CD4-positive, alpha-beta T cell treated with Interleukin-15 for 4 hours (primary cell): ENCODE measurements at regions not wholly inside any gene's neighbourhood (a gene's known extent, or its start where the extent isn't known, plus 50 kb on each side); places are given as distances from the start of the nearest gene placed in this dataset.

ENCODE experiments used
- DNase-seq: peaks from one replicate; pipeline ENCODE4 v3.0.0-alpha.2; 2020; ENCODE audit warnings: low spot score

DNA sequence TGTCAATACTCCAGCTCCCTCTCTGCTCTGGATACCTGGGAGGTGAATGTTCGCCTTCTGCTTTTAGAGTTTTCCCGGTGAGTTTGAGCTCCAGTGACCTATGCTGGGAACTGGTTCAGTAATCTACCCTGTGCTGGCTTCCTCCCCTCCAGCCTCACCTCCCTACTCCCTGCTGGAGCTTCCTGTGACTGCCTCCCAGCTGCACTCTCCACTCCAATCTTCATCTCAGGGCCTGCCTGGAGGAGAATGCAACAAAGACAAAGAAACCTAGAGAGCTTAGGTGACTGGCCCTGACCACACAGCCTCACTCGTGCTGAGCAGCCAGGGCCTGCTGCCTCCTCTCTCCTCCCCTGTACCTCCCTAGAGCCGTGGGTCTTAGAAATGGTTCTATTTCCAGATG, 101.6 kb upstream of the FOXF1 start:
- DNase-seq = no peak

DNA sequence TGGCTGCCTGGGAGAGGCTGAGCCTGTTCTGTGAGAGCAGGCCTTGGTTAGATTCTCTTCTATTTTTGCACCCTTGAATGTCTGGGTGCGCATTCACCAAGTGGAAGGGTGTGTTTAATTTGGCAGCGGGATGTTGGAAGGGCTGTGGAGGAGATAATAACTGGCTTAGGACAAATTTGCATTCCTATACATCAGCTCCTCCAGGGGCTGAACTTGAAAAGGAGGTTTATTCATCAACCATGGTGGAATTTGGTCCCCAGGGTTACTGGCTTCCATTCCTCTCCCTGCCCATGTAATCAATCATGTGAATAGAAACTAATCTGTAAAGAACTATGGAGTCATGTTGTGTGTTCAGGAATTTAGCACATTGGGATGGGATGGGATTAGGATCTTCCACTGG, 100.2 kb upstream of the FOXF1 start:
- no peak for DNase-seq

DNA sequence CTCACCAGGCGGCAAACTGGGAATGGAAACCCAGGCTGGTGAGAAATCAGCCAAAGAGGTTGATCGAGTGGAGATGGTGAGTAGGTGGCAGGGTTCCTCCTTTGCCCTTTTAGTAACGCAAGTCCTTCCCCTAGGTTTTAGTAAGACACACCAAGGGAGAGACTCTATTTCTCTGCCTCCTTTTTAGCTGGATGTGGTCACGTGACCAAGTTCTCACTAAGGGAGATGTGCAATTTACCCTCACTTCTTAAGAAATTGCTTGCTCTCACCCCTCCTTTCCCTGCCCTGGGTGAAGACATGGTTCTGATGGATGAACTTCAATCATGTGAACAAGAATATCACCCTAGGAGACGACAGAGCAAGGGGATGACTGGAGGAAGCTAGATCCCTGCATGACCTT, 99.8 kb upstream of the FOXF1 start:
- DNase-seq = no peak

DNA sequence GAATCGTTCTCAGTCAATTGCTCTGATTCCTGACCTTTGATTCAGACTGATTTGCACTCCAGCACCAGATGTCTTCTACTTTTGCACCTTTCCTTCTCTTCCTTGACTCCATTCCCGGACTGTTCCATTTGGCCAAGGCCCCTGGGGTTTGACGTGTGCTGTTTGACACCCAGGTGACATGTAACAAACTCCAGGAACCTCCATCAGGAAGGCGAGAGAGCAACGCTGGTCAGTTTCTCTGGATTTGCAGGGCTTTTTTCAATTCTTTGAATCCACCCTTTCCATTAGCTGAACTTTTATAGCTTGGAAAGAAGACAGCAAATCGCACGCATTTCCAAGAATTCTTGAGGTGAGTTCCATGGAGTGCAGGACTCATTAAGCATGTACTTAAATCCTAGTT, 98.4 kb upstream of the FOXF1 start:
- DNase-seq = no peak

DNA sequence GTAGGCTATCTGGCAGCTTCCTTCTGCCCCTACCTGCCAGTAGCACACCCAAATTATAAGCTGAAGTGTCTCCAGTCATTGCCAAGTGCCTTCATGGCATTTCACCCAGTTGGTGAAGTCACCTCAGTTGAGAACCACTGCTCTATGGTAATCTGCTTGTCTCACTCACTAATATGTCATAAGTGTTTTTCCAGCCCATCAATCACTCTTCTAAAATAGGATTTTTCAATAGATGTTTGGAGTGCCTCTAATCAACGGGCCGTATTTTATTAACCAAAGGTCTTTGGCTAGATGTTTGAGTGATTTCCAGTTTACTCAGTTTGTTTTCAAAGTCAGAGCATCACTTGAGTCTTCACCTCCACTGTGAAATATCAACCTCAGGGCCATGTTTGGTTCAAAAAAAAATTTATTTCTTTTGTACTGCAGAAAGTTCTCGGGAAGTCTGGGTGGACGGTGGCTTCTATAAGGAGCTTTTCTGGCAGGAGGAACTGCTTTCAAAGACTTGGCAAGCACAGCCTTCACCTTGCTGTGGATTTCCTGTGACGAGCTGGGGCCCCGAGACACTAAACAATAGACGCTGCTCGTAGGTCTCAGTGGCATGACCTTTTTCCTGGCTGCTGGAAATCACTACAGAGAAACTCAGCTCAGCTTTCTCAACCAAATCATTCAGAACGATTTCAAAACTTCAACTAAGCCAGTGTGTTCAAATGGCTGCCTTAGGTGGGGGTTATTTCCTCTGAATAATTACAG, 95.2 kb upstream of the FOXF1 start:
- no peak for DNase-seq

DNA sequence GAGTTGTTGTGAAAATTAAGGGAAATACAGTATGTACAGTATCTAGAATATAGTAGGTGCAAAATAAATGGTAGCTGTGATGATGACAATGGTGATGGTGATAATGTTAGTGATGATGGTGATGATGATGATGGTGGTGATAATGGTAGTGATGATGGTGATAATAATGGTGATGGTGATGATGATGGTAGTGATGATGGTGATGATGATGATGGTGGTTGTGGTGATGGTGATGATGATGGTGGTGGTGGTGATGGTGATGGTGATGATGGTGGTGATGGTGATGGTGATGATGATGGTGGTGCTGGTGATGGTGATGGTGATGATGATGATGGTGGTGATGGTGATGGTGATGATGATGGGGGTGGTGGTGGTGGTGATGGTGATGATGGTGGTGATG, 91.3 kb upstream of the FOXF1 start:
- no peak for DNase-seq

DNA sequence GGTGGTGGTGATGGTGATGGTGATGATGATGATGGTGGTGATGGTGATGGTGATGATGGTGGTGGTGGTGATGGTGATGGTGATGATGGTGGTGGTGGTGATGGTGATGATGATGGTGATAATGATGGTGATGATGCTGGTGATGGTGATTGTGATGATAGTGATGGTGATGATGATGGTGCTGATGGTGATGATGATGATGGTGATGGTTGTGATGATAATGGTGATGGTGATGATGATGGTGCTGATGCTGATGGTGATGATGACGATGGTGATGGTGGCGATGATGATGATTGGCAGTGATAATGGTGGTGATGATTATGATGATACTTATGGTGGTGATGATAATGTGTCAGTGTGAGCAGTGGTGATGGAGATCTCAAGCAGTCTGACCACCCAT, 90.8 kb upstream of the FOXF1 start:
- DNase-seq = no peak

DNA sequence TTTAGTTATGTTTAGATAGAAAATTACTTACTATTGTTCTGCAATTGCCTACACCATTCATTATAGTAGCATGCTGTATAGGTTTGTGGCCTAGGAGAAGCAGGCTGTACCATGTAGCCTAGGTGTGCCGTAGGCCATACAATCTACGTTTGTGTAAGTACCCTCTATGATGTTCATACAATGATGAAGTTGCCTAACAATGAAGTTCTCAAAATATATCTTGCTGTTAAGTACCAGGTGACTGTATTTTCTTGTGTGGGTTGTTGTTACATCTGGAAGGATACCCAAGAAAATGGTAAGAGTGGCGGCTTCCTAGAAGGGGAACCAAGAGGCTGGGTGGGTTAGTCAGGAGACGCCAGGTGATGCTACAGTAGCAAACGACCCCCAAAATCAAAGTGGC, 88.3 kb upstream of the FOXF1 start:
- DNase-seq = no peak

DNA sequence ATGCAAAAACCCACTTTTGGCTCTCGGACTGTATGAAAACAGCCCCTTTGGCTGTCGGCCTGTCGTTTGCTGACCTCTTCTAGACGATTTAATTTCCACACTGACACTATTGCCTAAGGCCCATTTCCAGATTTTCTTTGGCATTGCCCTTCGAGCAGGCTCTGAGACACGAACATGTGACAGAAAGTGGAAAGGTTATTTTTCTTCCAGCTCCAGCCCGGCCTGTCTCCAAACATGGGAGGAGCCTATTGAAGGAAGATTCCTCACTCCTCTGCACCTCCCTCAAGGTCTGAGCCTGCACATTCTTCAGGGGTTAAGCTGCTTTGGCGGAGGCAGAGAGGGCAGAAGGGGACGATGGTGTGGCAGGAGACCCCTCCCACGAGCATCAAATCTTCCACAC, 85.9 kb upstream of the FOXF1 start:
- DNase-seq = no peak

DNA sequence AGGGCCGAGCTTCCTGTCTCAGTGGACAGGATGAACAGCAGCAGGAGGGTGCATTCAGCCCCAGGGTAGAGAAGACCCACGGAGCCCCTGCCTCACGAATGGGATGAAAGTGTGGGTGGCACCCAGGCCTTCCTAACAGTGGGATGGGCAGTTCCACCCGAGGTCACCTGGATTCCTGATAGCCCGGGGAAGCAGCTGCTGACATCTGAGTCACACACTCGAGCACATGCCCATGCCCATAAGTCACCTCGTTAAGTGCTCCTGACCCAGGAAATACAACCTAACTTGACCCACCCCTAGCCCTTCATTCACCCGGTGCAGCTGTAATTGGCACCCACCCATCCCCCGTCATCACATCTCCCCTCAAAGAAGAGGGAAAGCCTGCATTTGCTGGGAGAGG, 85.3 kb upstream of the FOXF1 start:
- DNase-seq = no peak

DNA sequence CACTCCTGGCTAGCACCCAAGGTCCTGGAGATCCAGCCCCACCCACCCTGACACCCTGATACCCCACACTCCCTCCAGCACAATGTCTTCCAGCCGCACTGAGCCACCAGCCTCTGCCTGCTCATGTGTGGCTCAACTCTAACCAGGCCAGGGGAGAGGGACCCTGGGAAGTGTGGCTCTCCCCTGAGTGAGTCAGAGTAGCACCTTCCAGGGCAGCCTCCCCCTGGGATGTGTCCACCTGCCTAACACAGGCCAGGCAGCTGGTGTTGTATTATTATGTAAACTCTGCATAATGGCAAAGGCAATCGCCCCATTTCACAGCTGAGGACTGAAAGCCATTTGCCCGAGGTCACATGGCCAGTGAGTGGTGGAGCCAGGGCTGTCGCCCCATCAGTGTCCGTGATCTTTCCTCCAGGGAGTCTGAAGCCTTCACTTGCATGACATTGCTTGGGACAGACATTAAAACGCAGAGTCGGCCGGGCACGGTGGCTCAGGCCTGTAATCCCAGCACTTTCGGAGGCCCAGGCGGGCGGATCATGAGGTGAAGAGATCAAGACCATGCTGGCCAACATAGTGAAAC, 84.2 kb upstream of the FOXF1 start:
- no peak for DNase-seq

DNA sequence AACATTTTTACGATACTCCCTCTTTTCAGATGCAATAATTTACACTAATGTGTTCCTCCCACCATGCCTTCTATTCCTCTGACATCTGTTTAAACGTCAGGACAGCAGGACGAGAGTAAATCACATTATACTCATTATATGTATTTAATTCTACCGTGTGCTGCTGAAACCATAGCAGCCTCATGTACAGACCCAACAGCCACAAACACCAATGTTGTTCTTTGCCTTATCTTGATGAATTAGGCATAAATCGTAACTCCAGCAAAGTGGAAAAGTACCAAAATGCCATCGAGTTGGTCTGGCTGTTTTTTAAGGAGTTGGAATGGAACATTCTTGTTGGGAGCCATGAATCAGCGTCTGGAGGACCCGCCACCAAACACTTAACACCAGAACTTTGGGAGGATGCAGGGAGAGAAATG, 82.9 kb upstream of the FOXF1 start:
- no peak for DNase-seq

DNA sequence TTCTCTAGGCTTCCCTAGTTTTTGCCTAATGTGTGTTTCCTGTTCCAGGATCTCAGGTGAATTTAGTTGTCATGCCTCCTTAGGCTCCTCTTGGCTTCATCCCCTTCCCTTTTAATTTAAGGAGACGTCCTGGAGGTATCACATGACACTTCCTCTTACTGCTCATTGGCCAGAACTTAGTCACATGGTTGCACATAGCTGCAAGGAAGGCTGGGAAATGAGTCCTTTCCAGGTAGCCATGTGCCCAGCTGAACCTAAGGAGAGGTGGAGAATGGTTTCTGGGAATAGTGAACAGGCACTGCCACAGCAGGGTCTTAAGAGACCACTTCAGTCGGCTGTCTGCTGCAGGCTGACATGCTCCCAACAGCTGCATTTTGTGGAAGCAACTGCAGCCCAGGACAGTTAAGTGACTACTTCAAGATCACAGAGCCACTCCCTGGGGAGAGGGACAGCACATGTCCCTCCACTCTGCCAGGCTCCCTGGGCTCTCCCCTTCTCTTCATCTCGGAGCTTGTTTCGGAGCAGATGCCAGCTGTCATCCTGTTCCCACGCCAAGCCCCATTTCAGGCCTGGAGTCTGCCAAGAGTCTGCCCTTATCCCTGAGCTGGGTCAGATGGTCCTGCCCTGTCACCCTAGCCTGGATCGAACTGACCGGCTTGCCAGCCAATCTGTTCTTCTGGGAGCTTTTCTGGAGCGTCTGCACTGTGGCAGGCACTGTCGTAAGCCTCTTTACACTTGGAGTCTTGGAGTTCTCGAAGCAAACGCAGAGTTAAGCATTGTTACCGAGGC, 81.4 kb upstream of the FOXF1 start:
- DNase-seq = no peak

DNA sequence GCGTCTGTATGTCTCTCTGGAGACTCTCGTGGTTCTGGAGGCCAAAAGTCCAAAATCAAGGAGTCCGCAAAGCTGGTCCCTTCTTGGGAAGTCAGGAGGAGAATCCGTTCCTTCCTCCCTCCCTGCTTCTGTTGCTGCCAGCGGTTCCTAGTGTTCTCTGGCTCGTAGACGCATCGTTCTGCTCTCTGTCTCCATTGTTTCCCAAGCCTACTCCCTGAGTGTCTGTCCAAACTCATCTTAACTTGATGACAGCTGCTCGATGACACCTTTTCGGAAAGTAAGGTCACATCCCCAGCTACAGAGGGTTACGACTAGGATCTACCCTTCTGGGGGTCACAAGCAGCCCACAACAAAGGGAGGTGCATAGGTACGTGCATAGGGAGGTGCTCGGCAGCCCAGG, 80.7 kb upstream of the FOXF1 start:
- DNase-seq = no peak

DNA sequence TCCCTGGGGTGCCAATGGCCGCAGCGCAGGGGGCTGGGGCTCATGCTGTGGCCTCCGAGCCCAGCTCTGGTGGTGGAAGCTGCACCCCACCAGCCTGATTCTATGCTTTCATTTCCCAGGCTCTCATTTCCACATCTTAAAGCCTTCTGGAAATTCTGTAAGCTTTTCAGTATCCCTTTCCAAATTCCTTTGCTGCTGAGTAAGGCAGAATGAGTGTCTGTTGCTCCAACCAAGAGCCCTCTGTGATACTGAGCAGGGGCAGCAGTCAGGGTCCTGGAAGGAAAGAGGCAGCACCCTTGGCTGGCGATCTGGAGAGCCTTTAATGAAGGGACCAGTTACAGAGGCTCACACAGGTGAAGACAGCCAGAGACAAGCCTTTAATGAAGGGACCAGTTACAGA, 79.5 kb upstream of the FOXF1 start:
- no peak for DNase-seq

DNA sequence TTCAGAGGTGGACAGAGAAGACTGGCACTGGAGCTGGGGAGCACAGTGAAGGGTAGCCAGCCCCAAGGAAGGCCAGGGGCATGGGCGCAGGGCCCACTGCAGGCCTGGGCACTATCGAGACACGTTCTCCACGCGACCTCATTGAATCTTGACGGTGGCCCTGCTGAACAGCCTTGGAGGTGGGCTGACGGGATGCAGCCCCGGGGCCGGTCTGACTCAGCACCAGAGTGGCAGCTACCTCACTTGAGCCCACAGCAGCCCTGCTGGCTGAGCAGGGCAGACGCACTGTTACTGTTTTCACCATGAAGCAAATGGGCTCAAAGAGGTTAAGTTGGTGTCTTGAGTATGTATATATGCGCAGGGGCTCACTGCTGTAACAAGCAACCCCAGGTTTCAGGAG, 78.8 kb upstream of the FOXF1 start:
- no peak for DNase-seq

DNA sequence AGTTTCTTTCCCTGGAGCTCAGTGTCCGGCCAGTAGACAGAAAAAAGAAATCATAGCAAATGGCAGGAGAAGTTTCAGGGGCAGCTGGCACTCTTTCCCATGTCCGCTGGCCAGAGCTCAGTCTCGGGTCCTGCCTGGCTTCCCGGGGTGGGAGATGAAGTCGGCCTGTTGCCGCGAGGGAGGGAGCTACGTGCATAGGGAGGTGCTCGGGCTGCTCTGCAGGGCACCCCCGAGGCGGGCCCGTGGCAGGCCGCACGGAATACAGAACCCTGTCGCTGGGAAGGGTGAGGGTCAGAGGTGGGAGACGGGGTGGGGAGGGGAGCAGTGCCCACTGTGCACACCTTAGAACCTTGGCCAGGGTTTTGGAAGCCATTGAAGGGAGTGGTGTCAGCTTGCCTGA, 78.3 kb upstream of the FOXF1 start:
- DNase-seq = no peak

DNA sequence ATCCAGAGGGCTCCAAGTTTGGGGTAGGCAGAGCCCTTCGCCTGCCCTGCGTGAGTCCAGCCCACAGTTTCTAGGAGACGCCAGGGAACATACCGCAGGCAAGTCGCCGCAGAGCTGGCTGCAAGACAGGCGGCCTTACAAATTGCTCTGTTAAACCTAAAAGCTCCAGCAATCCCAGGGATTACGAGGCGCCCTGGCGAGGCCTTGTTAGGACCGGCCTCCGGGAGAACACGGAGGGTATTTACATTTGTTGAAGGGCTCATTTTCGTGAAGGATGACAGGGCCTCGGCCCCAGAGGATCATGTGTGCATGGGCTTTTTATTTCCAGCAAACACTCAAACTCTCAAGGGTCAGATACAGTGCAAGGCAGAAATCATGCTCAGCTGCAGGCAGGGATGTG, 77.6 kb upstream of the FOXF1 start:
- no peak for DNase-seq

DNA sequence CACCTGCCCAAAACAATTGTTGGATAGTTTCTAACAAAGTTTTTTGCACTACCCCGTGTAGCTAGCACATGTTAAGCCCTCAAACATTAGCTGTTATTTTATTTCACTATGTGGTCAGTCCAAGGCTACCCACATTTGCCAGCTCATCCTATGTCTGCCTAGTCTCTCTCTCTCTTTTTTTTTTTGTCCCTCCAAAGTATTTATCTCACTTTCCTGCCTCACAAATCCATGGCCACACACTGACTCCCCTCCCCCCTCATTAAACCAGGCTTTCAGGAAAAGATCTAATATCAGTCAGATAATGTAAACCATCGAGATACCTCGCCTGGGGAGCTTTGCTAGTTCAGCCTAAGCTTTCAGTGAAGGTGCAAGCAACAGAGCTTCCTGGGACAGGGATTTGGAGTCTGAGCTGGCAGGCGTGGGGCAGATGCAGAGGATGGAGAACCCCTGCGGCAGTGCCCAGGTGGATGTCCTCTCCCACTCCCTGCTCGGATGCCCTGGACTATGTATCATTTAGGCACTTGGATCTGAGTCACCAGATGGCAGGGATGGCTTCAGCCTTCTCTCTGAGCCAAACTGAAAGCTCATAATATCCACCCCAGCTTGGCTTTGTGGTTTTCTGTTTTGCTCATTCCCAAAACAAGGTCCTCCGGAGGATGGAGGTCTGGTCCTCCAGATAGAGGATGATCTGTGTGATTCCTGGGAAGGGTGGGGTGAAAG, 73.7 kb upstream of the FOXF1 start:
- no peak for DNase-seq

DNA sequence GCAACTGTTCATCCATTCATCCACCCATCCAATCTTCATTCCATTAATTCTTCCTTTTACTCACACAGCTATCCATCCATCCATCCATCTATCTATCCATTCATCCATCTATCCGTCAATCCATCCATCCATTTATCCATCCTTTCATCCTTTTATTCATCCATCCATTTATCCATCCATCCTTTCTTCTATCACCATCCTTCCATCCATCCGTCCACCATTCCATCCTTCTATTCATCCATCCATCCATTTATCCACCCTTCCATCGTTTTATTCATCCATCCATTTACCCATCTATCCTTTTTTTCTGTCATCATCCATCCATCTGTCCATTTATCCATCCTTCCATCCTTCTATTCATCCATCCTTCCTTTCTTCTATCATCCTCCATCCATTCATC, 73.0 kb upstream of the FOXF1 start:
- no peak for DNase-seq

DNA sequence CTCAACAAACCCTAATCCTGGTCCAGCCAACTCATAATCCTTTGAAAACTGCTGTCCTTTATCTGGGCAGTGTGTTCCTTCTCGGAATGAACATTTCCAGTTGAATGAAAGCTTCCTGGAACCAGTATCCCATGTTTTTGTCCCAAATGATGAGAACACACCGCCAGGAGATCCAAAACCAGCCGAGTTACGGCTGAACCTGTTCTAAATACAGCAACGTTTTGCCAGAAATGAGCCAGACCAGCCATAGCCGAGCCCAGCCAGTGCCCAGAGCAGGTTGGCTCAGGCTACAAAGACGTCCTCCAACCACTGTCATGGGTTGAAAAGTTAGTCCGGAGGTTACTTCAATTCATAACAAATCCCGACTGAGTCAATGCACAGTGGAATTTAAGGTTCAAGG, 67.6 kb upstream of the FOXF1 start:
- no peak for DNase-seq

DNA sequence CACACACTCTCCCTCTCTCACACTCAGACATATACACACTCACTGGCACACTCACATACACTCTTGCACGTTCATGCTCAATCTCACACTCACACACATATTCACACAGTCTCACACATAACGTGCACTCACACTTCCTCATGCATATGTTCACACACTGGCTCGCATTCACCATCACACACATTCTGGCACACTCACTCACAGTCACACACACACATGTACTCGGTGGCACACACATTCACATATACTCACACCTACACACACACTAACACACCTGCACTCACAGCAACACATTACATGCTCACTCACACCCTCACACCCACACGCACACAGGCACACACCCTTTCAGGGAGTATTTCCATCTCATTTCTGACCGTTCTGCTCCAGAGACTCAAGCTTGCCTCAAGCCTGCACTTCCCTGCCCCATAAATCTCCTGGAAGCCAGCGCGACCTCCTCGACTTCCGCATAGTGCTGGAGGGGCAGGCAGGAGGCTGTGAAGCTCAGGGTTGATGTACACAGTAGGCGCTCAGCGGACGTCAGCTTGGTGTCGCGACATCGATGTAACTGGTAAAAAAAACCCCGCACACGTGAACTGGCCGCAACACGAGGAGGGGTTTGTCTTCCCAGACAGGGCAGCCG, 66.7 kb upstream of the FOXF1 start:
- no peak for DNase-seq
